Peyer's patch (tissue), 4 donors: ENCODE measurements at regions not wholly inside any gene's neighbourhood (a gene's known extent, or its start where the extent isn't known, plus 50 kb on each side); places are given as distances from the start of the nearest gene placed in this dataset.

Source experiments
- DNase-seq, 3 donors: peaks; one replicate each; pipeline ENCODE4 v3.0.0-alpha.2; 2017 to 2019
- H3K27ac ChIP-seq, 4 donors: fragments of 200-600 bp; sonication (generic); one replicate each; pipeline ENCODE4 v1.5.1; 2016 to 2019
- H3K27me3 ChIP-seq, 2 donors: fragments of 200-600 bp; sonication (generic); one replicate each; pipeline ENCODE4 v1.5.1; 2019
- H3K36me3 ChIP-seq, 3 donors: fragments of 200-600 bp; sonication (generic); one replicate each; pipeline ENCODE4 v1.5.1; 2016 to 2019
- H3K4me1 ChIP-seq, 4 donors: fragments of 200-600 bp; sonication (generic); one replicate each; pipeline ENCODE4 v1.5.1; 2016 to 2019
- H3K4me3 ChIP-seq, 4 donors: fragments of 200-600 bp; sonication (generic); 1 replicate in 3 of 4; 2 replicates in 1 of 4; pipeline ENCODE4 v1.5.1; 2016 to 2019; ENCODE audit warnings: mild to moderate bottlenecking in 1 of 4
- H3K9me3 ChIP-seq, 4 donors: fragments of 200-600 bp; sonication (generic); one replicate each; pipeline ENCODE4 v1.5.1; 2016 to 2019; ENCODE audit warnings: mild to moderate bottlenecking in 1 of 4
- POLR2A ChIP-seq, 2 donors: fragments of 450-650 bp; IDR thresholded peaks; one replicate each; pipeline ENCODE4 v1.5.1; 2017; ENCODE audit warnings: antibody characterized with exemption in 2 of 2, mild to moderate bottlenecking in 2 of 2, moderate library complexity in 2 of 2
- TF ChIP-seq, protein P1 (sequence below), 6 experiments: fragments of 450-650 bp in 4 of 6; fragments of 200-600 bp in 2 of 6; sonication (generic) in 1 of 6; IDR thresholded peaks; one replicate each; pipeline ENCODE4 v1.5.1; 2017 to 2019; ENCODE audit warnings: antibody characterized with exemption in 6 of 6, mild to moderate bottlenecking in 3 of 6, moderate library complexity in 1 of 6

DNA sequence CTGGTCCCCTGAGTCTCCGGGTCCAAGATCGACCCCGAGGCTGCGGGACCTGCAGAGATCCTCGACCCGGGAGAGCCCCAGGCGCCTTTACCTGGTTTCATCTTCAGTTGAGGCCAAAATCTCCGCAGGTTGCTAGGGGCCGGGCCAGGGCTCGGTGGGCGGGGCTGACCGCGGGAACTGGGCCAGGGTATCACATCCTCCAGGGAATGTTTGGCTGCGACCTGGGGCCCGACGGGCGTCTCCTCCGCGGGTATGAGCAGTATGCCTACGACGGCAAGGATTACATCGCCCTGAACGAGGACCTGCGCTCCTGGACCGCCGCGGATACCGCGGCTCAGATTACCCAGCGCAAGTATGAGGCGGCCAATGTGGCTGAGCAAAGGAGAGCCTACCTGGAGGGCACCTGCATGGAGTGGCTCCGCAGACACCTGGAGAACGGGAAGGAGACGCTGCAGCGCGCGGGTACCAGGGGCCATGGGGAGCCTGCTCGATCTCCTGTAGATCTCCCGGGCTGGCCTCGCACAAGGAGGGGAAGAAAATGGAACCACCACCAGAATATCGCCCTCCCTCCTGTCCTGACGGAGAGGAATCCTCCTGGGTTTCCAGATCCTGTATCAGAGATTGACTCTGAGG is 53.8 kb upstream of the POLR1H start:
- Histone ChIP-seq H3K27ac (no peak overlapping the region), H3K4me3 (peak overlapping the region; percentile 44 to 56 (median 48)), H3K36me3 (no peaks in the 10 kb centered on the region), H3K9me3 (no peaks in the 10 kb centered on the region), H3K27me3 (no peaks in the 10 kb centered on the region), H3K4me1 (peaks cover 0 to 15% (median 6%) of the 10 kb centered on the region in 4 donors)
- no peak for DNase-seq
- TF ChIP-seq, protein P1, sequence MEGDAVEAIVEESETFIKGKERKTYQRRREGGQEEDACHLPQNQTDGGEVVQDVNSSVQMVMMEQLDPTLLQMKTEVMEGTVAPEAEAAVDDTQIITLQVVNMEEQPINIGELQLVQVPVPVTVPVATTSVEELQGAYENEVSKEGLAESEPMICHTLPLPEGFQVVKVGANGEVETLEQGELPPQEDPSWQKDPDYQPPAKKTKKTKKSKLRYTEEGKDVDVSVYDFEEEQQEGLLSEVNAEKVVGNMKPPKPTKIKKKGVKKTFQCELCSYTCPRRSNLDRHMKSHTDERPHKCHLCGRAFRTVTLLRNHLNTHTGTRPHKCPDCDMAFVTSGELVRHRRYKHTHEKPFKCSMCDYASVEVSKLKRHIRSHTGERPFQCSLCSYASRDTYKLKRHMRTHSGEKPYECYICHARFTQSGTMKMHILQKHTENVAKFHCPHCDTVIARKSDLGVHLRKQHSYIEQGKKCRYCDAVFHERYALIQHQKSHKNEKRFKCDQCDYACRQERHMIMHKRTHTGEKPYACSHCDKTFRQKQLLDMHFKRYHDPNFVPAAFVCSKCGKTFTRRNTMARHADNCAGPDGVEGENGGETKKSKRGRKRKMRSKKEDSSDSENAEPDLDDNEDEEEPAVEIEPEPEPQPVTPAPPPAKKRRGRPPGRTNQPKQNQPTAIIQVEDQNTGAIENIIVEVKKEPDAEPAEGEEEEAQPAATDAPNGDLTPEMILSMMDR (IDR thresholded peaks at IDR 0.05): no peak
- no peak for TF ChIP-seq POLR2A (IDR thresholded peaks at IDR 0.05)

DNA sequence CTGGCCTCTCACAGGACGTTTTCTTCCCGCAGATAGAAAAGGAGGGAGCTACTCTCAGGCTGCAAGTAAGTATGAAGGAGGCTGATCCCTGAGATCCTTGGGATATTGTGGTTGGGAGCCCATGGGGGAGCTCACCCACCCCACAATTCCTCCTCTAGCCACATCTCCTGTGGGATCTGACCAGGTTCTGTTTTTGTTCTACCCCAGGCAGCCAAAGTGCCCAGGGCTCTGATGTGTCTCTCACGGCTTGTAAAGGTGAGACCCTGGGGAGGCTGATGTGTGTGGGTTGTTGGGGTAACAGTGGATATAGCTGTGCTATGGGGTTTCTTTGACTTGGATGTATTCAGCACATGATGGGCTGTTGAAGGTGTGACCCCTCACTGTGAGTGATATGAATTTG is 52.0 kb upstream of the POLR1H start:
- Histone ChIP-seq H3K4me1 (peaks cover 0 to 15% (median 6%) of the 10 kb centered on the region in 4 donors), H3K27ac (no peak overlapping the region), H3K27me3 (no peaks in the 10 kb centered on the region), H3K36me3 (no peaks in the 10 kb centered on the region), H3K4me3 (no peak overlapping the region), H3K9me3 (no peaks in the 10 kb centered on the region)
- TF ChIP-seq, protein P1 (IDR thresholded peaks at IDR 0.05): no peak
- TF ChIP-seq POLR2A (IDR thresholded peaks at IDR 0.05): no peak
- no peak for DNase-seq
